Umbilical cord (tissue), 1 donor: ENCODE measurements at regions not wholly inside any gene's neighbourhood (a gene's known extent, or its start where the extent isn't known, plus 50 kb on each side); places are given as distances from the start of the nearest gene placed in this dataset.

Source experiments
- DNase-seq: peaks from one replicate; pipeline ENCODE4 v3.0.0-alpha.2; 2015; ENCODE audit warnings: low spot score

DNA sequence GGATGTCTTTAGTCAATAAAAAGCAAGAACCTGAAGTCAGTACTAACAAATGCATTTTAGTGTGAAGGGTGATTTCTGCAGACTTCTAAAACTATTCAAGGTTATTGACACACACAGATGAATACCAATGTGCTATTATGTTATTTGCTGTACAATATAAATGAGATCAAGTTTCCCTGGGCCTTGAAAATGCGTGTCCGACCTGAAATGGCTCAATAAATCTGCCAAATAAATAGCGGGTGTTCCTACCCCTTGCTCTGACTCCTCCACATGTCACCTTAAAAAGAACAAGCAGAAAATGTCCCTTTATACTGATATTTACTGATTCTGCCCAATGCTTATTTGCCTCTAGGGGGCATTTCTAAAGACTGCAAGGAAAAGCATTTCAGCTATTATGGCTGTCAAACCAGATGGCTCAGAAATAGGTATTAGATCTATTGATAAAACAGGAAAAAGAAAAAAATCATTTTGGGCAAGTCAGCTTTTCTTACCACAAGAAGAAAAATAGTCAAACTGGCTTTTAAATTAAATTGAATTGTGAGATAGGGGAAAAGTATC, 367.3 kb upstream of the KITLG start:
- no peak for DNase-seq

DNA sequence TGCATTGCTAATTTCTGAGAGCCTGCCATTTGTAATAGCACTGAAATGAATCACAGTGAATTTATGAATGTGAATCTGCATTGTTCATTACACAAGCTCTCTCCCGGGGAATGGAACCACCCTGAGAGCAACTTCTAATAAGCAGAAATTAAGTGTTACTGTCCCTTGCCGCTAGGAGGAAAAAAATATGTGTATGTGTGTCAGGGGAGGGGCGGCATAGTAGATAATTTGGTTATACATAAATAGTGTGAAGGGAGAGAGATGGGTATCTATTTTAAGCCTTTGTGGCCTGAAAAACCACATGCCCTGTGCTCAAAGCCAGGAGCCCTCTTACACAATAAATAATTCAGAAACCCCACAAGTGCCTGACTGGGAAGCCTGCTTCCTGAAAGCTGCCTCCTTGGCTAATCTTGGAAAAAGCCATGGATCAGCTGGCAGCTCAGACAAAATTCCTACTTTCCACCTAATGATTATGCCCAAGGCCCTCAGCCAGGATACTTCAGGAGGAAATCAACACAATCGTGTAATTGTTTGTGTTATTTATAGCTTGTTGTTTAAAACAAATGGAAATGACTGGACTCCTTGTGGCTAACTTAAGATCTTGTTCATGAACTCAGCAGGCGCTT, 366.2 kb upstream of the KITLG start:
- no peak for DNase-seq

GRCh38 chr12:88945051-88945732, 364.9 kb upstream of the KITLG start:
- no peak for DNase-seq

DNA sequence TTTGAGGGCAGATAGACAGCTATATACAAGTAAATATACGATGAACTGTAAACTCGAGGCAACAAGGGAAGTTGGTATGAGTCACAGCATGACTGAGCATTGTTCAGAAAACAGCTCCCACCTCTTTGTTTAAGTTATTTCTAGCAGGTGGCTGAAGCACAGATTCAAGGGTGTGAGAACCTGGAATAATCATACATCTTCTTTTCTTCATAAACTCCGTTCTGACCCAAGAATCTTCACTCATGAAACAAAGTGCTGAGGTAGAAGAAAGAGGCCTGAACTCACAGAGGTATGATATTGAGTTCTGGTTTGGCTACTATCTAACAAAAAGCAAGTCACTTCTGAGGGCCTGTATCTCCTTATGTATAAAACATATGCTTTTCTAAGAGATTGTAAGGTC, 364.1 kb upstream of the KITLG start:
- no peak for DNase-seq

GRCh38 chr12:88940854-88941253, 360.6 kb upstream of the KITLG start:
- DNase-seq = no peak

- peak; percentile 40 for DNase-seq
Measured at GRCh38 chr12:88935856-88936255, 355.6 kb upstream of the KITLG start.

DNA sequence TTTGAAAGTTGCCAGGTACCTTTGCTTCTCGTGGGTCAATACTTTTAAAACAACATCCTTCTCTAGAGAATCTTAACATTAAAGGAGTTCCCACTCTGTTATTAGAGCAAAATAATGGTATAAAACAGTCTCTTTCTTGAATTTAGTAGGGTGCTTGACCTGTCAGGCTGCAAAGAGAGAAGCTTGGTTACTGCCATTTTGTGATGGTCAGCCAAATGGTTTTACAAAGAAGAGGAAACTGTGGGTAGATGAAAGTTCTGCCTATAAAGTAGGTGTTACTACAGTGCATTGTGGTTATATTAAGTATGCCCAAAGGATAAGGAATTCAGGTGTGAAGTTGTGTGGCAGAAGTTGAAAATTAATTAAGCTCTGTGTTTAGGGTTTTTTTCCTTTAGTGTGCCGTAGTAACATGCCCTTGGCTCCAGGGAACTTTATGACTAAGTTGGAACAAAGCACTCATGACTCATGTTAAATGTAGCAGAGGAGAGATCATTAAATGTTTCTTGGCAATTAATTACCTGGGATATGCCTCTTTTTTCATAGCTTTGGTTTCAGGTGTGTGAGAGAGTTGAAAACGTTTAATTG, 354.0 kb upstream of the KITLG start:
- peak; percentile 10 for DNase-seq

DNA sequence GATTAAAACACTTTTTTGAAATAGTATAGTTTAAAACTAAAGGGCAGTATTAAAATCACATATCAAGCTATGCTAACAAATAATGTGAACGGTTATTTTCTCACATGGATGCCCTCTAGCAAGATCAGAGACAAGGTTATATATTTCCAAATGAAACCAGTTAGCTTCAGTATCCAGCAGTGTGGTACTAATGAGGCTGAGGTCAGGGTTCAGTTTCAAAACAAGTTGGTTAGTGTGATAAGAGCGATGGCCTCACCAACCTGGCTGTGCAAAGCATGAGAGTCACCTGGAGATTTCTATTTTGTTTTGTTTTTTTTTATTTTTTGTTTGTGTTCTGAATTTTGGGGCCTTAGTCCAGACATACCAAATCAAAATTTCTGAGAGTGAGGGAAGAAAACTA, 352.2 kb upstream of the KITLG start:
- no peak for DNase-seq

GRCh38 chr12:88931598-88931997, 351.3 kb upstream of the KITLG start:
- peak; percentile 20 for DNase-seq

- DNase-seq = no peak
Measured at GRCh38 chr12:88925454-88925853, 345.2 kb upstream of the KITLG start.

DNA sequence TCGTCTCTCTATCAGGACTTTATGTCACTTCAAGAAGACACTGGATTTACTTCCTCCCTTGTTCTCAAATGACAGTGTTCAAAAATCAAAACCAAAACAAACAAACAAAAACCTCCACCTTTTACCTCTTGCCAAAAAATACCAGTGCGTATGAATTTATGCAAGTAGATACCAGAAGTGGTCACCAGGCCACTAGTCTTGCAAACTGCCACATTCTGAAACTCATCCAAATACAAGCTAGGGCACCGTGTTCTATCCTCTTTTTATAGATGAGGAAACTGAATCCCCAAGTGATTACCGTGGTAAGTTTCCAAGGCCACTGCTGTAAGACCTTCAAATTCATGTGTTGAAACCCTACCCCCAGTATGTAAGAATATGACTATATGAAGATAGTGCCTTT, 343.9 kb upstream of the KITLG start:
- no peak for DNase-seq

GRCh38 chr12:88923631-88924030, 343.4 kb upstream of the KITLG start:
- DNase-seq = no peak

DNA sequence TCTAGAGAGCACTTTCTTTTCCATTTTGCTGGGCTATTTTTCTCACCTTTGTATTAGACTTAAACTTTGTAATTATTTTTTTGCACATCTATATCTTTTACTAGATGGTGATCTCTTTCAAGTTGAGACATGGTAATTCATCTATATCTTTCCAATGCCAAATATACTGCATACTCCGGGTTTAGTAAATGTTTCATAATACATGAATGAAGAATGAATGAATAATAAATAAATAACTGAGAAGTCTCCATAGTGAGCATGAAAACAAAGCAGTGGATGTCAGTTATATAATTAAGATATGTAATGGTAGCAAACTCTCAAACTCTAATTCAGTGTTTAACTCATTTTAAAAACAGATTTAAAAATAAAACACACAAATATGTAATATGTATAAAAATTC, 342.5 kb upstream of the KITLG start:
- no peak for DNase-seq

- DNase-seq = no peak
Measured at GRCh38 chr12:88921890-88922532, 341.7 kb upstream of the KITLG start.

GRCh38 chr12:88921434-88921833, 341.2 kb upstream of the KITLG start:
- no peak for DNase-seq

GRCh38 chr12:88918161-88918560, 337.9 kb upstream of the KITLG start:
- no peak for DNase-seq

GRCh38 chr12:88914967-88915366, 334.7 kb upstream of the KITLG start:
- no peak for DNase-seq

DNA sequence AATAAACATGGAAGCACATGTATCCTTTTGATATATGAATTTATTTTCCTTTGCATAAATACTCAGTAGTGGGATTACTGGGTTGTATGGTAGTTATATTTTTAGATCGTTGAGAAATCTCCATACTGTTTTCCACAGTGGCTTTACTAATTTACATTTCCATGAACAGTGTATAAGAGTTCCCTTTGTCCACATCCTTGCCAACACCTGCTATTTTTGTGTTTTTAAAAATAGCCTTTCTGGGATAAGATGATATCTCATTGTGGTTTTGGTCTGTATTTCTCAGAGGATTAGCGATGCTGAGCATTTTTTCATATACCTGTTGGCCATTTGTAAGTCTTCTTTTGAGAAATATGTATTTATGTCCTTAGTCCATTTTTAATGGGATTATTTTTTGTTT, 329.2 kb upstream of the KITLG start:
- no peak for DNase-seq

GRCh38 chr12:88908345-88908744, 328.1 kb upstream of the KITLG start:
- DNase-seq = no peak

- no peak for DNase-seq
Measured at GRCh38 chr12:88904705-88905104, 324.4 kb upstream of the KITLG start.

- no peak for DNase-seq
Measured at GRCh38 chr12:88903333-88903732, 323.1 kb upstream of the KITLG start.

DNA sequence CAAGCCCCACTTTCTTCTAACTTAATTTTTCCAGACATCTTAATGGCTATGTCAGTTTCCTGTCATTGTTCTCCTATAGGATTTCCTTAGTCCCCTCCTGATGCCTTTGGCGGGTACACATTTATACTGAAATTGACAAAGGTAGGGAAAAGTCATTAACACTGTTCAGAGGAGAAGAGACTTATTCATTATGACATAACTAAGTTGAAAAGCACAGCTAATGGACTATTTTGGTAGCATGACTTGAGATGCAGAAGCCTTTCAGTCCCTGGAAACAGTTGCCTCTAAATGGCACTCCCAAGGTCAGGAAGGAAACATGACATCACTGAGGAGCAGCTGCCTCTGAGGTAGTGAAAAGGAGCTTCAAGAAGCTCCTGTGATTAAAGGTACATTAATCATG, 317.5 kb upstream of the KITLG start:
- DNase-seq = peak; percentile 42

DNA sequence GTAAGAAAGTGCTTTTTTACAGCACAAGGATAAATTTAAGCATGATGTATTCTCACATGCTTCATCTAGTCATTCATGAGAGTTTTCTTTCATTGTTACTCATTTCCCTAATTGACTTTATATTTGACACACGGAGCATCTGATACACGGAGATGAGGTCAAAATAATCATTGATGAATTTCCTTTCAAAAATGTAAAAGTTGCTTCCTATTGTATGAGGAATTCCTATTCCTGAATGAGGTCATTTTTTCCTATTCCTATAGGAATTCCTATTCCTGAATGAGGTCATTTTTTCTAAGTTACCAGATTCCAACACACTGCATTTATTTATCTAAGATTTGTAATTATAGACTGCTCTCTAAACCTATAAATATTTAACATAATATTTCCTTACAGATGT, 316.7 kb upstream of the KITLG start:
- peak; percentile 7 for DNase-seq
